ENCODE measurements at regions not wholly inside any gene's neighbourhood (a gene's known extent, or its start where the extent isn't known, plus 50 kb on each side); places are given as distances from the start of the nearest gene placed in this dataset.
"Not testable (repeated sequence)": the region's sequence is repeated elsewhere in the genome, so short reads cannot be mapped to it uniquely, and the experiment has no call there.

GRCh38 chr2:236997069-236997715, 88.5 kb upstream of the COPS8 start:
- no peak for DNase-seq
- TF ChIP-seq POLR2A (IDR thresholded peaks at IDR 0.05; ENCODE audit: low read length) (no peak), GATA1 (IDR thresholded peaks at IDR 0.05; ENCODE audit: low read depth, low read length) (no peak)

DNA sequence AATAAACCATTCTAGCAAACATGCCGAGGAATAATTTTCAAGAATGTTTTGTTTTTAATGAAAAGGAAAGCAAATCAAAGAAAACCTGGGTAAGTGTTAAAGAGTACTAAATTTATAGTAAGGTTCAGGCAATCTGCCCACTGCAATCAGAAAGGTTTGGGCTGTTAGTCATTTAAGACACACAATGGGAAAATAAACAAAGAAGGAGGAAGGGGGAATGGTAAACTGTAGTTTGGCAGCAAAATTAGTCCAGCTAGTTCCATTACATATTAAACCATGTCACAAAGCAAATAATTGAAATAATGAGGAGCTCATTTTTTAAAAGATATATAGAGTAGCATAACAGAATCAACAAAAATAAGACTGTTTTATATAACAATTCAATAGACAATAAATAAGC, 87.5 kb upstream of the COPS8 start:
- TF ChIP-seq GATA1 (IDR thresholded peaks at IDR 0.05; ENCODE audit: low read depth, low read length) (no peak), POLR2A (IDR thresholded peaks at IDR 0.05; ENCODE audit: low read length) (no peak)
- no peak for DNase-seq

GRCh38 chr2:236998758-236999157, 86.9 kb upstream of the COPS8 start:
- DNase-seq: no peak
- TF ChIP-seq POLR2A (IDR thresholded peaks at IDR 0.05; ENCODE audit: low read length) (no peak), GATA1 (IDR thresholded peaks at IDR 0.05; ENCODE audit: low read depth, low read length) (no peak)

DNA sequence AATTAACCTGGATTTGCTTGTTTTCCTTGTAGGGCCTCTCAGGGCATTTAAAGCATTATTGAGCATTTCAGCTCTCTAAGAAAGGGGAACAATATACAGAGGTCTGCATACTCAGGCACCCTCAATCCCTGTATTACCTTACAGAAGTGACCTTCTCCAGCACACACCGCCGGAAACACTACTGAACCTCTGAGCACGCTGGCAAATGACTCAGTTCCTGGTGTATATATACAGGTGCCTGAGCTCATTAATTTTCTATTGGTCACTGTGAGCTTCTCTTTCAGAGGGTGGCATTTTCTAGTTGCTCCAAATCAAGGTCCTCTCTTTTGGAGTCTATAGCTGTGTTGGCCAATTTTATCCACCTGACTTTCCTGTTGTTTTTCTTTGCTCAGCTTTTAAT, 85.2 kb upstream of the COPS8 start:
- no peak for DNase-seq
- TF ChIP-seq GATA1 (IDR thresholded peaks at IDR 0.05; ENCODE audit: low read depth, low read length) (no peak), POLR2A (IDR thresholded peaks at IDR 0.05; ENCODE audit: low read length) (no peak)

- DNase-seq: not testable (repeated sequence)
Measured at GRCh38 chr2:237005341-237005740, 80.3 kb upstream of the COPS8 start.

DNA sequence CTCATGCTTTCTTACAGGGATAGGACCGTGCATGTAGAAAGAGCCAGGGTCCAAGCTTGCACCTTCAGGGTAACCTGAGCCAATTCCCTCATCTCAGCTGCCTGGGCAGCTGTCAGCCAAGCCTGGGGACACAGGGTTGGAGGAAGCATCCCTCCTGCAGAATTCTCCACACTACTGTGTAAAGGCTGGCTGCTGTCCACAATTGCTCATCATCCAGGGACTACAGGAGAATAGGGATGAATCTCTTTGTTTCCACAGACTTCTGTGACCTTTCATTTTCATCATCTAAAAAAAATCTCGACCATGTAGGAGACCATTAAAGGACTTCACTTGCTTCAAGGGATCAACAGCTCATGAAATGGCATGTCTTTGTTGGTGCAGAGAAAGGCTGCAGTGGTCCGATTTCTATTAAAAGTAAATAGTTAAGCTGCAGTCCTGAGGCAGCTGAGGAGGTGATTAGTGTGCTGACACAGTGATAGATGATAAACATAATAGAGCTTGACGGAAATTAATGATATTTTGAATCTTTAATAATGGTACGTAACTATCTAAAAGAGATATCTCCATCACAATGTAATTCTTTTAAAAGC, 74.4 kb upstream of the COPS8 start:
- no peak for TF ChIP-seq POLR2A (IDR thresholded peaks at IDR 0.05; ENCODE audit: low read length)
- DNase-seq: no peak

GRCh38 chr2:237012004-237012403, 73.7 kb upstream of the COPS8 start:
- TF ChIP-seq POLR2A (IDR thresholded peaks at IDR 0.05; ENCODE audit: low read length): no peak
- TF ChIP-seq GATA1 (IDR thresholded peaks at IDR 0.05; ENCODE audit: low read depth, low read length): no peak
- DNase-seq: no peak

DNA sequence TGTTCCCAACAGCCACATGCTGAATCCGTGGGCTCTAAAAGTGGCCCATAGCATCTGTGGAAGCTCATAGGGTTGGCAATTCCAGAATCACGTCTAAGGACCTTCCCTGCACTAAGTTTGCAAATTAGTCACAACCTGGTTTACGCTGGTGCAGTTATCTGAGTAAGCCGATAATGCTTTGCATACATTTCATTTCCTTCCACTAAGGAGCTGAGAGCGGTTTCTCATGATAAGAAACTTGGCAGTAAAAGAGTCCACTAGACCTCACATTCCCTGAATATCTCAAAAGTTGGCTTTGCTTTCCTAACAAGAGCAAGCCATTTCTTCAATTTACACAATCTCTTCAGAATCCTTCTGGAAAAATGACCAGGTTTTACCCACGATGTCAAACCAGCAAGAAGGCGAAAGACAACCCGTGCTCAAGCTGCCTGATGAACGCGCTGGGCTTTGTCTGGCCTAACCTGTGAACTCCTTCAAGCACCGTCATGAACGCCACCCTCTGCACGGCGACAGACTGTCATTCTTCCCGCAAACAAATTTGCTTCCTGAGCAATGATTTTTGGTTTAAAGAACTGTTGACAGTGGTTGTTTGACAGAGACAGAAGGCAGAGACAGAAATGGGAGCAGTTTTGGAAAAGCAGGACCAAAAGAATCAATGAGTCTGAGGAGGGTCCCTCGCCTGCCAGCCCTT, 73.0 kb upstream of the COPS8 start:
- TF ChIP-seq POLR2A (IDR thresholded peaks at IDR 0.05; ENCODE audit: low read length): no peak
- TF ChIP-seq GATA1 (IDR thresholded peaks at IDR 0.05; ENCODE audit: low read depth, low read length): no peak
- no peak for DNase-seq

DNA sequence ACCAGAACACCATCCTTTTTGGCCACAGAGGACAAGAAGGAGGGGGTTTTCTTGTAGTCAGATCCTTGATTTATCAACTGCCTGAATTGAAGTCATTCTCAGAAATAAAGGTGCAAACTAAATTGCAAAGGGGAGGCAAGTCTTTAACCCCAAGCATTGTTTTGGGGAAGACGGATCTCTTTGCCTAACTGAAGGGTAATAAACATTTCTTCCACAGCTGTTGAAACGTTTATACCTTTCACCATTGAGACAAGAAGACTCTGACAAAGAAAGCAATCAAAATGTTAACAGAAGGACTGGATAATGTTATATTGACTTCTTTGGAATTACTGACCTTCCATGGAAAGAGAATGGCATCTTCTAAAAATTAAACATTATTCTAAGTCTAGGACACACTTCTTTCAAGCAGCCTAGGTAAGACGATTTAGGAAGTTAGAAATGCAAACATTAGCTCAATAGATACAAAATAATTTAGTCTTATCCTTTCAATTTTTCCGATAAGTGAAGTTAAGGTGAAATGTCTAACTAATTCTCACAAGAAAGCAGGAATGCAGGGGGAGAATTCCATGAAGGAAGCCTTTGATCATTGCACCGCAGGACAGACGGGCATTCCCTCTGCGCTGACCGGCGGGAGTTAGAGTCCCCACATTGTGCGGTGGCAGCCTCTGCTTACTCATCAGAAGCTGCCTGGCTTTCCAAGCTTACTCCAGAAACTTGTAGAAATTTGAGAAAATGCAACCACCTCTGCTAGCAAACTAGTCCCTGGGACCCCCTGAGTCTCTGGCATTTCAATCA, 69.4 kb upstream of the COPS8 start:
- TF ChIP-seq POLR2A (IDR thresholded peaks at IDR 0.05; ENCODE audit: low read length) (no peak), GATA1 (IDR thresholded peaks at IDR 0.05; ENCODE audit: low read depth, low read length) (no peak)

DNA sequence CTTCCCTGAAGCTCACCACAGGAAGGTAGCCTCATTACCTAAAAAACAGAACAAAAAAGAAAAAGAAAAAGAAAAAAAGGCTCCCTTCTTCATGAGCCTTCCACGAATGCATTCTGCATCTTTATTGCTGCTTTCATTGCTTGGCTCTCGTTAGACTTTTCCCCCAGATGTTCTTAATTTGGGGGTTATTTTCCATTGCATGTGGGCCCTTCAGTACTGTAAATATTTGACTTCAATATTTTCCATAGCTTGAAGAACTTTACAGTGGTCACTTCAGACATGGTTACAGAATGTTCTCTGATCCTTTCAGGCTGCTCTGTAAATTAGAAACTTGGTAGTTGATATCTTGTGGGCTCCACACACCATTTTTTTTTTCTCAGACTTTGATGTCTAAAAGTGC, 65.6 kb upstream of the COPS8 start:
- TF ChIP-seq POLR2A (IDR thresholded peaks at IDR 0.05; ENCODE audit: low read length) (no peak), GATA1 (IDR thresholded peaks at IDR 0.05; ENCODE audit: low read depth, low read length) (no peak)

More for the DNA sequence above, 69.4 kb upstream of the COPS8 start:
- DNase-seq: no peak

GRCh38 chr2:237022533-237022932, 63.2 kb upstream of the COPS8 start:
- TF ChIP-seq GATA1 (IDR thresholded peaks at IDR 0.05; ENCODE audit: low read depth, low read length): no peak
- no peak for TF ChIP-seq POLR2A (IDR thresholded peaks at IDR 0.05; ENCODE audit: low read length)
- no peak for DNase-seq

More for the DNA sequence above, 65.6 kb upstream of the COPS8 start:
- DNase-seq: no peak

- no peak for TF ChIP-seq GATA1 (IDR thresholded peaks at IDR 0.05; ENCODE audit: low read depth, low read length)
- no peak for TF ChIP-seq POLR2A (IDR thresholded peaks at IDR 0.05; ENCODE audit: low read length)
- DNase-seq: no peak
Measured at GRCh38 chr2:237024255-237024654, 61.4 kb upstream of the COPS8 start.

DNA sequence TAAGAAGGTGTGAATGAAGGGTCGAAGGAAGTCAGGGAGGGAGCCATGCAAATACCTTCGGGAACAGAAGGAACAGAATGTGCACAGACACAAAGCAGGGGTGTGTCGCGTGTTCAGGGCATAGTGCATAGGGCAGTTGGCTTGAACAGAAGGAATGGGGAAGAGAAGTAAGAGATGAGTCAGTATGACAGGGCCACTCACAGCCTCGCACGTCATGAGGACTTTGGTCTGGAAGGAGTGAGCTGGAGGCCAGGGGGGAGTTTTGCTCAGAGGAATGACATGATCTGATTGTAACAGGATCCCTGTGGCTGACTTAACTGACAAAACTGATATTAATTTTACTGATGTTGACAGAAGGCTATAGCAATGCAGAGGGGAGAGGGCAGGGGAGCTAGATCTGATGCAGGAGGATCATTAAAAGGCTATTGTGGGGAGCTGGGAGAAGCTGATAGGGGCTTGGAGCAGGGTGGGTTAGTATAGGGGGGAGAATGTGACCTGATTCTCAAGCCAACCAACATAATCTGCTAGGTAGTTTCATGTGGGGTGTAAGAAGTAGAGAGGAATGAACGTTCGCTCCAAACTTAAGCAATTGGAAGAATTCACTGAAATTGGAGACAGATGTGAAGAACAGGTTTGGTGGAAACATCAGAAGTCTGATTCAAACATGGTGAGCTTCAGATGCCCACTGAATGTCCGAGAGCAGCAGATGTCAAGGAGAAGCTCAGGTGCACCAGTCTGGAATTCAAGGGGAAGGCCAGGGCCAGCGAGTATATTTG, 60.4 kb upstream of the COPS8 start:
- DNase-seq: no peak
- TF ChIP-seq GATA1 (IDR thresholded peaks at IDR 0.05; ENCODE audit: low read depth, low read length) (no peak), POLR2A (IDR thresholded peaks at IDR 0.05; ENCODE audit: low read length) (no peak)

Data from erythroblast (primary cell).